IgD-negative memory B cell (primary cell): ENCODE measurements at regions not wholly inside any gene's neighbourhood (a gene's known extent, or its start where the extent isn't known, plus 50 kb on each side); places are given as distances from the start of the nearest gene placed in this dataset.
"Not testable (repeated sequence)": the region's sequence is repeated elsewhere in the genome, so short reads cannot be mapped to it uniquely, and the experiment has no call there.

Experiments used
- H3K27ac Mint-ChIP-seq, 3 donors: one replicate each; pipeline ENCODE4 v1.8.0; 2020 to 2022; ENCODE audit warnings: mild to moderate bottlenecking in 3 of 3, mixed read lengths in 3 of 3, moderate library complexity in 1 of 3
- H3K27me3 Mint-ChIP-seq: one replicate; pipeline ENCODE4 v1.8.0; 2021; ENCODE audit warnings: mixed read lengths
- H3K36me3 Mint-ChIP-seq: one replicate; pipeline ENCODE4 v1.8.0; 2020; ENCODE audit warnings: mild to moderate bottlenecking, mixed read lengths
- H3K4me1 Mint-ChIP-seq, 3 donors: one replicate each; pipeline ENCODE4 v1.8.0; 2020 to 2022; ENCODE audit warnings: mixed read lengths in 3 of 3, mild to moderate bottlenecking in 1 of 3
- H3K4me3 Mint-ChIP-seq, 4 donors: one replicate each; pipeline ENCODE4 v1.8.0; 2020 to 2022; ENCODE audit warnings: mild to moderate bottlenecking in 4 of 4, mixed read lengths in 4 of 4, moderate library complexity in 3 of 4
- H3K9me3 Mint-ChIP-seq, 3 donors: one replicate each; pipeline ENCODE4 v1.8.0; 2020 to 2021; ENCODE audit warnings: mixed read lengths in 3 of 3, mild to moderate bottlenecking in 1 of 3

- H3K36me3 Mint-ChIP-seq, result no peaks in the 10 kb centered on the region
- no peak overlapping the region for H3K27ac Mint-ChIP-seq
- peaks cover 0 to 2% (median 0%) of the 10 kb centered on the region in 3 donors for H3K9me3 Mint-ChIP-seq
- H3K27me3 Mint-ChIP-seq, result no peaks in the 10 kb centered on the region
- no peak overlapping the region for H3K4me3 Mint-ChIP-seq
- peaks cover 0 to 6% (median 3%) of the 10 kb centered on the region in 3 donors for H3K4me1 Mint-ChIP-seq
Measured at GRCh38 chr9:79473704-79474103, 98.1 kb upstream of the TLE4 start.

GRCh38 chr9:79477241-79477840 lies 94.4 kb upstream of the TLE4 start:
- no peak overlapping the region for H3K4me3 Mint-ChIP-seq
- H3K9me3 Mint-ChIP-seq, result peaks cover 0 to 2% (median 0%) of the 10 kb centered on the region in 3 donors
- H3K27ac Mint-ChIP-seq, result no peak overlapping the region
- H3K36me3 Mint-ChIP-seq, result no peaks in the 10 kb centered on the region
- H3K4me1 Mint-ChIP-seq, result peaks cover 0 to 3% (median 0%) of the 10 kb centered on the region in 3 donors
- H3K27me3 Mint-ChIP-seq, result no peaks in the 10 kb centered on the region

GRCh38 chr9:79477955-79478771 lies 93.6 kb upstream of the TLE4 start:
- Mint-ChIP-seq H3K4me3 (no peak overlapping the region), H3K27ac (no peak overlapping the region), H3K4me1 (peaks cover 0 to 3% (median 0%) of the 10 kb centered on the region in 3 donors), H3K9me3 (peaks cover 0 to 2% (median 0%) of the 10 kb centered on the region in 3 donors), H3K27me3 (no peaks in the 10 kb centered on the region), H3K36me3 (no peaks in the 10 kb centered on the region)

- peaks cover 0 to 3% (median 0%) of the 10 kb centered on the region in 3 donors for H3K4me1 Mint-ChIP-seq
- H3K9me3 Mint-ChIP-seq, result no peaks in the 10 kb centered on the region
- no peak overlapping the region for H3K27ac Mint-ChIP-seq
- H3K27me3 Mint-ChIP-seq, result no peaks in the 10 kb centered on the region
- no peaks in the 10 kb centered on the region for H3K36me3 Mint-ChIP-seq
- H3K4me3 Mint-ChIP-seq, result no peak overlapping the region
Measured at GRCh38 chr9:79480639-79481038, 91.1 kb upstream of the TLE4 start.

- Mint-ChIP-seq H3K27me3 (no peaks in the 10 kb centered on the region), H3K4me3 (no peak overlapping the region), H3K27ac (no peak overlapping the region), H3K4me1 (peaks cover 0 to 3% (median 0%) of the 10 kb centered on the region in 3 donors), H3K36me3 (no peaks in the 10 kb centered on the region), H3K9me3 (peaks cover 0 to 1% (median 0%) of the 10 kb centered on the region in 3 donors)
Measured at GRCh38 chr9:79481846-79482477, 89.8 kb upstream of the TLE4 start.

- no peak overlapping the region for H3K4me3 Mint-ChIP-seq
- H3K27ac Mint-ChIP-seq, result no peak overlapping the region
- peaks cover 2% of the 10 kb centered on the region for H3K27me3 Mint-ChIP-seq
- no peaks in the 10 kb centered on the region for H3K4me1 Mint-ChIP-seq
- H3K9me3 Mint-ChIP-seq, result peaks cover 0 to 1% (median 0%) of the 10 kb centered on the region in 3 donors
- H3K36me3 Mint-ChIP-seq, result peaks cover 2% of the 10 kb centered on the region
Measured at GRCh38 chr9:79485258-79485657, 86.5 kb upstream of the TLE4 start.

- Mint-ChIP-seq H3K4me3 (no peak overlapping the region), H3K27ac (no peak overlapping the region), H3K9me3 (peaks cover 4 to 8% (median 4%) of the 10 kb centered on the region in 3 donors), H3K36me3 (peaks cover 2% of the 10 kb centered on the region), H3K27me3 (peaks cover 2% of the 10 kb centered on the region), H3K4me1 (no peaks in the 10 kb centered on the region)
Measured at GRCh38 chr9:79489261-79490000, 82.3 kb upstream of the TLE4 start.

GRCh38 chr9:79490657-79491248 lies 81.0 kb upstream of the TLE4 start:
- Mint-ChIP-seq H3K4me3 (no peak overlapping the region), H3K27ac (no peak overlapping the region), H3K4me1 (no peaks in the 10 kb centered on the region), H3K9me3 (peaks cover 4 to 8% (median 4%) of the 10 kb centered on the region in 3 donors), H3K27me3 (peaks cover 2% of the 10 kb centered on the region), H3K36me3 (peaks cover 2% of the 10 kb centered on the region)

GRCh38 chr9:79492092-79493009 lies 79.4 kb upstream of the TLE4 start:
- Mint-ChIP-seq H3K36me3 (peaks cover 2% of the 10 kb centered on the region), H3K27me3 (peaks cover 2% of the 10 kb centered on the region), H3K4me3 (no peak overlapping the region), H3K27ac (no peak overlapping the region), H3K9me3 (peaks cover 4 to 7% (median 4%) of the 10 kb centered on the region in 3 donors), H3K4me1 (no peaks in the 10 kb centered on the region)

GRCh38 chr9:79500196-79500864 lies 71.4 kb upstream of the TLE4 start:
- not testable (repeated sequence) for H3K27ac Mint-ChIP-seq, H3K4me1 Mint-ChIP-seq, H3K27me3 Mint-ChIP-seq, H3K9me3 Mint-ChIP-seq, H3K4me3 Mint-ChIP-seq, H3K36me3 Mint-ChIP-seq

GRCh38 chr9:79501546-79501945 lies 70.2 kb upstream of the TLE4 start:
- Mint-ChIP-seq H3K27ac (no peak overlapping the region), H3K36me3 (no peaks in the 10 kb centered on the region), H3K9me3 (peaks cover 0 to 4% (median 2%) of the 10 kb centered on the region in 3 donors), H3K4me1 (no peaks in the 10 kb centered on the region), H3K27me3 (no peaks in the 10 kb centered on the region), H3K4me3 (no peak overlapping the region)

GRCh38 chr9:79507801-79508200 lies 64.0 kb upstream of the TLE4 start:
- no peak overlapping the region for H3K4me3 Mint-ChIP-seq
- no peaks in the 10 kb centered on the region for H3K4me1 Mint-ChIP-seq
- H3K36me3 Mint-ChIP-seq, result peaks cover 2% of the 10 kb centered on the region
- no peaks in the 10 kb centered on the region for H3K9me3 Mint-ChIP-seq
- peaks cover 8% of the 10 kb centered on the region for H3K27me3 Mint-ChIP-seq
- no peak overlapping the region for H3K27ac Mint-ChIP-seq

- Mint-ChIP-seq H3K36me3 (peaks cover under 1% of the 10 kb centered on the region), H3K27me3 (peaks cover 8% of the 10 kb centered on the region), H3K4me3 (no peak overlapping the region), H3K4me1 (no peaks in the 10 kb centered on the region), H3K27ac (no peak overlapping the region), H3K9me3 (no peaks in the 10 kb centered on the region)
Measured at GRCh38 chr9:79512251-79512650, 59.5 kb upstream of the TLE4 start.
